ENCODE measurements at regions not wholly inside any gene's neighbourhood (a gene's known extent, or its start where the extent isn't known, plus 50 kb on each side); places are given as distances from the start of the nearest gene placed in this dataset.

DNA sequence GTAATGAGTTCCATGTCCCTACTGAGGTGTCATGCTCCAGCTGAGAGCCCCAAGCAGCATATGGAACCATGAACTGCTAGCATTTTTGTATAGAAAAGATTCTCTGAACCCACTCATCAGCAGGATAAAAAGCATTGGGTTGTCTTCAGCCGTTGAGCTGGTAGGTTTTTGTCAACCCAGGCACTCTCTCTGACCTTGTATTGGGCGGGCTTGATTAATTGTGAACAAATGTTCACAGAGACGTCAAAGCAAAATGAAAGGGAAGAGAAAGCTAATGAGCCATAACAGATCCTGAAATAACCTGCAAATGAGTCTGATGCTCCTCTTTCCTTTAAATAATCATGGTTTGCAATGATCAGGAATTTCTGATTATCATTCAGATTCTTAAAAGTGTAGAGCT lies 924.7 kb upstream of the CELF2 start:
- Histone ChIP-seq H3K36me3 (ENCODE audit: insufficient read depth, low read length) (no peaks in the 10 kb centered on the region), H3K4me3 (ENCODE audit: low read length) (no peak overlapping the region), H3K4me1 (ENCODE audit: insufficient read depth, low read length) (no peaks in the 10 kb centered on the region), H3K27me3 (ENCODE audit: control insufficient read depth in 1 of 2, insufficient read depth in 2 of 2, low read length in 2 of 2) (peaks cover 0 to 4% of the 10 kb centered on the region in 2 experiments), H3K27ac (ENCODE audit: low read depth in 1 of 2, low read length in 2 of 2) (no peak overlapping the region), H3K9me3 (ENCODE audit: control insufficient read depth in 1 of 2, insufficient read depth in 1 of 2, low read length in 2 of 2) (peaks cover 0 to 6% of the 10 kb centered on the region in 2 experiments)
- no peak for ATAC-seq (ENCODE audit: poor library complexity)
- ChIA-PET POLR2A (no interaction called here), CTCF (no interaction called here)
- H3K36me3 Mint-ChIP-seq (ENCODE audit: low read depth) = no peaks in the 10 kb centered on the region
- intact Hi-C loops (cut with DNase I, micrococcal nuclease) = no loop called here
- H3K27ac Mint-ChIP-seq = no peak overlapping the region
- H3K4me3 Mint-ChIP-seq = no peak overlapping the region
- no peaks in the 10 kb centered on the region for H3K9me3 Mint-ChIP-seq
- no peaks in the 10 kb centered on the region for H3K4me1 Mint-ChIP-seq (ENCODE audit: low read depth)
- TF ChIP-seq, protein P1, sequence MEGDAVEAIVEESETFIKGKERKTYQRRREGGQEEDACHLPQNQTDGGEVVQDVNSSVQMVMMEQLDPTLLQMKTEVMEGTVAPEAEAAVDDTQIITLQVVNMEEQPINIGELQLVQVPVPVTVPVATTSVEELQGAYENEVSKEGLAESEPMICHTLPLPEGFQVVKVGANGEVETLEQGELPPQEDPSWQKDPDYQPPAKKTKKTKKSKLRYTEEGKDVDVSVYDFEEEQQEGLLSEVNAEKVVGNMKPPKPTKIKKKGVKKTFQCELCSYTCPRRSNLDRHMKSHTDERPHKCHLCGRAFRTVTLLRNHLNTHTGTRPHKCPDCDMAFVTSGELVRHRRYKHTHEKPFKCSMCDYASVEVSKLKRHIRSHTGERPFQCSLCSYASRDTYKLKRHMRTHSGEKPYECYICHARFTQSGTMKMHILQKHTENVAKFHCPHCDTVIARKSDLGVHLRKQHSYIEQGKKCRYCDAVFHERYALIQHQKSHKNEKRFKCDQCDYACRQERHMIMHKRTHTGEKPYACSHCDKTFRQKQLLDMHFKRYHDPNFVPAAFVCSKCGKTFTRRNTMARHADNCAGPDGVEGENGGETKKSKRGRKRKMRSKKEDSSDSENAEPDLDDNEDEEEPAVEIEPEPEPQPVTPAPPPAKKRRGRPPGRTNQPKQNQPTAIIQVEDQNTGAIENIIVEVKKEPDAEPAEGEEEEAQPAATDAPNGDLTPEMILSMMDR (IDR thresholded peaks at IDR 0.05) = no peak
- H3K27me3 Mint-ChIP-seq = no peaks in the 10 kb centered on the region
- DNase-seq = no peak

DNA sequence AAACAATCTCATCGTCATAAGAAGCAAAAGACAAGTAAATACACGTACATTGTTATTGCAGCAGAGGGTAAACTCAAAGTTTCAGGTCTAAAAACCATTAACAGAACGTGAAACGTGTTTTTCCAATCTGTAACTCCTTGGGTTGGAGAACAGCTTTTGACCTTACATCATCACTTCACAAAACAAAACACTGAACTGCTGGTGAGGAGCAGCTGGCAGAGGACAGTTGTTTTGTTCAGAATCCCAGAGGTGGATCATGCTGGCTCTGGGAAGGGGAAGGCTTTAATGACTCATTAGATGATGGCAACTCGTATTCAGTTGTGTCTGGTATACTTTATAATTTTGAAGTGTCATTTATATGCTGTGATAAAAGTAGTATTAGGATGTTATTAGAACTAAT lies 923.0 kb upstream of the CELF2 start:
- POLR2A ChIA-PET = no interaction called here
- peaks cover 2% of the 10 kb centered on the region for H3K9me3 Mint-ChIP-seq
- H3K27me3 Mint-ChIP-seq = no peaks in the 10 kb centered on the region
- H3K4me3 Mint-ChIP-seq = no peak overlapping the region
- Histone ChIP-seq H3K27me3 (ENCODE audit: control insufficient read depth in 1 of 2, insufficient read depth in 2 of 2, low read length in 2 of 2) (no peaks in the 10 kb centered on the region), H3K4me1 (ENCODE audit: insufficient read depth, low read length) (no peaks in the 10 kb centered on the region), H3K4me3 (ENCODE audit: low read length) (no peak overlapping the region), H3K36me3 (ENCODE audit: insufficient read depth, low read length) (no peaks in the 10 kb centered on the region), H3K9me3 (ENCODE audit: control insufficient read depth in 1 of 2, insufficient read depth in 1 of 2, low read length in 2 of 2) (no peaks in the 10 kb centered on the region), H3K27ac (ENCODE audit: low read depth in 1 of 2, low read length in 2 of 2) (no peak overlapping the region)
- TF ChIP-seq, protein P1 (IDR thresholded peaks at IDR 0.05) = no peak
- ATAC-seq (ENCODE audit: poor library complexity) = no peak
- no peak overlapping the region for H3K27ac Mint-ChIP-seq
- H3K4me1 Mint-ChIP-seq (ENCODE audit: low read depth) = no peaks in the 10 kb centered on the region
- no peaks in the 10 kb centered on the region for H3K36me3 Mint-ChIP-seq (ENCODE audit: low read depth)
- CTCF ChIA-PET = no interaction called here
- no peak for DNase-seq
- intact Hi-C loops (cut with DNase I, micrococcal nuclease) = no loop called here

DNA sequence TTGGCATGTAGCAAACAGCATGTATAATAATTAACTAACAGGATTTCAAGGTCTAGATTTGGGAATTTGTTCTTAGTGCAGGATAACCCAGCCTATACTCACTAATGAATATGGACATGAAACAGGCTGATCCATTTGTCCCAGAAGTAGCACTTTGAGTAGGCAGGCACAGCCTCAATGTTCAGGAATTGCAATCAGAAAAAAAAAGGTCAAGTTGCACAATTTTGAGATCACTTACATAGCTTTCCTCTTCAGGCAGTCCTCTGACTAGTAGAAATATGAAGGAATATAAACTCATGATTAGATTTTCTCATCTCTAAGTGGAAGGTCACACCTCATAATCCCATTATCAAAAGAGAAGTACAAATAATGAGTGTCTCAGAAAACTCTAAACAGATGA lies 921.4 kb upstream of the CELF2 start:
- Mint-ChIP-seq H3K9me3 (peaks cover 5% of the 10 kb centered on the region), H3K27me3 (no peaks in the 10 kb centered on the region), H3K27ac (no peak overlapping the region), H3K36me3 (ENCODE audit: low read depth) (no peaks in the 10 kb centered on the region), H3K4me1 (ENCODE audit: low read depth) (no peaks in the 10 kb centered on the region), H3K4me3 (no peak overlapping the region)
- TF ChIP-seq, protein P1 (IDR thresholded peaks at IDR 0.05) = no peak
- POLR2A ChIA-PET = no interaction called here
- CTCF ChIA-PET = no interaction called here
- Histone ChIP-seq H3K27ac (ENCODE audit: low read depth in 1 of 2, low read length in 2 of 2) (no peak overlapping the region), H3K4me1 (ENCODE audit: insufficient read depth, low read length) (no peaks in the 10 kb centered on the region), H3K27me3 (ENCODE audit: control insufficient read depth in 1 of 2, insufficient read depth in 2 of 2, low read length in 2 of 2) (no peaks in the 10 kb centered on the region), H3K4me3 (ENCODE audit: low read length) (no peak overlapping the region), H3K36me3 (ENCODE audit: insufficient read depth, low read length) (no peaks in the 10 kb centered on the region), H3K9me3 (ENCODE audit: control insufficient read depth in 1 of 2, insufficient read depth in 1 of 2, low read length in 2 of 2) (no peaks in the 10 kb centered on the region)
- DNase-seq (no peak), ATAC-seq (ENCODE audit: poor library complexity) (no peak)
- intact Hi-C loops (cut with DNase I, micrococcal nuclease) = no loop called here

Measured in CD4-positive, alpha-beta T cell (primary cell).